ENCODE measurements at regions not wholly inside any gene's neighbourhood (a gene's known extent, or its start where the extent isn't known, plus 50 kb on each side); places are given as distances from the start of the nearest gene placed in this dataset.
"Not testable (repeated sequence)": the region's sequence is repeated elsewhere in the genome, so short reads cannot be mapped to it uniquely, and the experiment has no call there.

- WGBS, 2 donors: 10 to 13% methylated on average over 6 of the region's 6 CpGs
- intact Hi-C loops (cut with DNase I): loop anchor here (10.0 kb wide), 1 partner anchor 547 kb away; no protein-coding TSS in a partner anchor
- H3K36me3 ChIP-seq: no peaks in the 10 kb centered on the region
- H3K4me1 ChIP-seq: peaks cover 0 to 3% of the 10 kb centered on the region in 2 donors
- H3K27me3 ChIP-seq: no peaks in the 10 kb centered on the region
- H3K4me3 ChIP-seq (replicated peaks in 1 of 3): no peak overlapping the region
- H3K9me3 ChIP-seq: no peaks in the 10 kb centered on the region
- TF ChIP-seq CTCF (IDR thresholded peaks at IDR 0.05) (peak in 5 of 6 experiments; percentile 25 to 87 (median 64)), POLR2A (IDR thresholded peaks at IDR 0.05) (no peak)
- no peak overlapping the region for H3K27ac ChIP-seq
- peak; percentile 67 to 72 for DNase-seq
Observed at GRCh38 chr6:137641474-137642077, 147.4 kb upstream of the OLIG3 start.

GRCh38 chr6:137643210-137643609 lies 149.0 kb upstream of the OLIG3 start:
- not testable (repeated sequence) for H3K27me3 ChIP-seq; H3K9me3 ChIP-seq; H3K4me1 ChIP-seq; DNase-seq; H3K4me3 ChIP-seq (replicated peaks in 1 of 3); H3K36me3 ChIP-seq; H3K27ac ChIP-seq
- intact Hi-C loops (cut with DNase I): loop anchor here (10.0 kb wide), 1 partner anchor 548 kb away; no protein-coding TSS in a partner anchor
- WGBS, 2 donors: 77 to 86% methylated on average over 4 of the region's 4 CpGs

- intact Hi-C loops (cut with DNase I): loop anchor here (10.0 kb wide), 1 partner anchor 549 kb away; no protein-coding TSS in a partner anchor
- H3K4me1 ChIP-seq; H3K27ac ChIP-seq; H3K4me3 ChIP-seq (replicated peaks in 1 of 3); H3K9me3 ChIP-seq; H3K27me3 ChIP-seq; H3K36me3 ChIP-seq; DNase-seq: not testable (repeated sequence)
- 38 to 48% methylated on average over 2 of the region's 2 CpGs for WGBS, 2 donors
Observed at GRCh38 chr6:137643644-137644043, 149.4 kb upstream of the OLIG3 start.

GRCh38 chr6:137645850-137646249 lies 151.7 kb upstream of the OLIG3 start:
- WGBS, 2 donors: 95 to 98% methylated on average over 7 to 13 of the region's 13 CpGs
- no peak overlapping the region for H3K4me3 ChIP-seq (replicated peaks in 1 of 3)
- H3K9me3 ChIP-seq: no peaks in the 10 kb centered on the region
- H3K27me3 ChIP-seq: no peaks in the 10 kb centered on the region
- H3K27ac ChIP-seq: no peak overlapping the region
- intact Hi-C loops (cut with DNase I): loop anchor here (10.0 kb wide), 1 partner anchor 551 kb away; no protein-coding TSS in a partner anchor
- no peak for DNase-seq
- TF ChIP-seq POLR2A (IDR thresholded peaks at IDR 0.05) (no peak), CTCF (IDR thresholded peaks at IDR 0.05) (no peak)
- no peaks in the 10 kb centered on the region for H3K36me3 ChIP-seq
- H3K4me1 ChIP-seq: no peaks in the 10 kb centered on the region

- H3K4me1 ChIP-seq: no peaks in the 10 kb centered on the region
- H3K4me3 ChIP-seq (replicated peaks in 1 of 3): no peak overlapping the region
- WGBS, 2 donors: no CpG with 5 or more reads among the region's 1 CpG
- H3K27me3 ChIP-seq: no peaks in the 10 kb centered on the region
- H3K9me3 ChIP-seq: no peaks in the 10 kb centered on the region
- no peak overlapping the region for H3K27ac ChIP-seq
- DNase-seq: no peak
- H3K36me3 ChIP-seq: no peaks in the 10 kb centered on the region
- intact Hi-C loops (cut with DNase I): loop anchor here (10.0 kb wide), 1 partner anchor 552 kb away; no protein-coding TSS in a partner anchor
- TF ChIP-seq POLR2A (IDR thresholded peaks at IDR 0.05) (no peak), CTCF (IDR thresholded peaks at IDR 0.05) (no peak)
Observed at GRCh38 chr6:137646484-137646883, 152.3 kb upstream of the OLIG3 start.

GRCh38 chr6:137647762-137648447 lies 153.7 kb upstream of the OLIG3 start:
- 81 to 83% methylated on average over 5 of the region's 5 CpGs for WGBS, 2 donors
- no peaks in the 10 kb centered on the region for H3K27me3 ChIP-seq
- H3K4me1 ChIP-seq: no peaks in the 10 kb centered on the region
- H3K36me3 ChIP-seq: no peaks in the 10 kb centered on the region
- TF ChIP-seq CTCF (IDR thresholded peaks at IDR 0.05): no peak
- no peak for TF ChIP-seq POLR2A (IDR thresholded peaks at IDR 0.05)
- intact Hi-C loops (cut with DNase I): loop anchor here (10.0 kb wide), 1 partner anchor 553 kb away; no protein-coding TSS in a partner anchor
- no peak for DNase-seq
- H3K9me3 ChIP-seq: no peaks in the 10 kb centered on the region
- H3K27ac ChIP-seq: no peak overlapping the region
- H3K4me3 ChIP-seq (replicated peaks in 1 of 3): no peak overlapping the region
